GM18868 (cell line): ENCODE measurements at regions not wholly inside any gene's neighbourhood (a gene's known extent, or its start where the extent isn't known, plus 50 kb on each side); places are given as distances from the start of the nearest gene placed in this dataset.

Experiments
- ATAC-seq: cut with Tn5 transposase; IDR thresholded peaks from one replicate; pipeline ENCODE4 v1.9.1; 2021; ENCODE audit warnings: mild to moderate bottlenecking, moderate library complexity; ENCODE audit not compliant: unreplicated experiment

DNA sequence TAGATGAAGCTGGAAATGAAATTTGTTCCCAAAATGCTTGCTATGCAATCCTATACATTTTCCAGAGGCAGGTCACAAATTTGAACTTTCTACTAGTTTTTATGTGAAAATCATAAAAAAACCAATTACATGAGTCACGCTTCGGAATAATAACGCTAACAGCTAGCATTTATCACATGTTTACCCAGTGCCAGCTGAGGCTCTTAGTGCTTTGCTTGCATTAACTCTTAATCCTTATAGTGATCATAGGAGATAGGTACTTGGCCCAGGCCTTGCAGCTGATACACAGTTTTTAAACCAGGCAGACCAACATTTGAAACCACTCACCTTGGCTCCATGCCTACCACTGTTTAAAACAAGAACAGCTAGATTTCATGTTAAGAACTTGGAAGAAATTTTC is 131.8 kb upstream of the RAG2 start:
- ATAC-seq = no peak

GRCh38 chr11:36726420-36726819 is 128.4 kb upstream of the RAG2 start:
- no peak for ATAC-seq

- ATAC-seq = peak; percentile 90
These were observed 126.8 kb upstream of the RAG2 start for GRCh38 chr11:36724742-36725385.

DNA sequence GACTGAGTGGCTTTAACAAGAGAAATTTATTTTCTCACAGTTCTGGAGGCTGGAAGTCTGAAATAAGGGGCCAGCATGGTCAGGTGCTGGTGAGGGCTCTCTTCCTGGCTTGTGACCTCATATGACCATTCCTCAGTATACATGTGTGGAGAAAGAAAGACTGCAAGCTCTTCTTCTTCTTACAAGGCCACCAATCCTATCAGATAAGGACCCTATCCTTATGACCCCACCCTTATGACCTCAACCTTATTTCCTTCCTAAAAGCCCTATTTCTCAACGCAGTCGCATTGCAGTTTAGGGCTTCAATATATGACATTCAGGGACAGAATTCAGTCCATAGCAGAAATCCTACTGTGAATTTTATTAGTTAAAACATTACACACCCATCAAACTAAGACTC is 124.4 kb upstream of the RAG2 start:
- no peak for ATAC-seq

- ATAC-seq = no peak
These were observed 121.5 kb upstream of the RAG2 start for GRCh38 chr11:36719358-36720107.

DNA sequence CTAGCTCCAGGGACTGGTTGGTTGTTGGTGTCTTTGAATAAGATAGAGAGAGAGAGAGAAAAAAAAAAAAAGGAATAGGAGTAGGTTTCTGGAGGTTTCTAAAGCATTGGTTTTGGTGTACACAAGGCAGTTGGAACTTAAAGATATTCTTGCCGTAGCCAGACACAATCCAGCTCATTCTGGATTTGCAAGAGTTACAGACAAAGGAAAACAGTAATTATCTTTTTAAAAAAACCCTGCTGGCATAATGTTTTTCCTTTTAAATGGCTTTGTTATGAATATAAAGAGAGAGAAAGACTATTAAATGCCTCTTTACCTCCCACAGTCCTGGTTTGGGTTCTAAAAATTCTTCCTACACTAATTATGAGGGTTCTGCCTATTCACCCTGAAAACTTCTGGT is 120.4 kb upstream of the RAG2 start:
- no peak for ATAC-seq

DNA sequence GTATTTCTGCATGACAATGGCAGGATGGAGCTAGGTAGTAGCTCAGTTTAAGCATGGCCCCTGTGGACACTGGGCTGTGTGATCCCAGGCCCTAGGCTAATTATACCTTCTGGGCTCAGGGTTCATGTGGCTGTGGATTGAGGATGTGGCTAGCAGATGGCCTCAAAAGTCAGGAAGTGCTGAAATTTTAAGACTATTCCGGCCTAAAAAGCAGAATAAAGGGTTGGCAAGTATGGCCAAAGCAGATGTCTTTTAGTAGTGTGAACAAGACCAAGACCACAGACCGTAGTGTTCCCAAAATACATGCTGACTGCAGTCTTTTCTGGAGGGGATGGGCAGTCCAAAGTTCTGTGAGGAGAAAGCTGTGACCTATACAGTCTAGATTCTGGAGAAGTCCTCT is 115.7 kb upstream of the RAG2 start:
- ATAC-seq = no peak

DNA sequence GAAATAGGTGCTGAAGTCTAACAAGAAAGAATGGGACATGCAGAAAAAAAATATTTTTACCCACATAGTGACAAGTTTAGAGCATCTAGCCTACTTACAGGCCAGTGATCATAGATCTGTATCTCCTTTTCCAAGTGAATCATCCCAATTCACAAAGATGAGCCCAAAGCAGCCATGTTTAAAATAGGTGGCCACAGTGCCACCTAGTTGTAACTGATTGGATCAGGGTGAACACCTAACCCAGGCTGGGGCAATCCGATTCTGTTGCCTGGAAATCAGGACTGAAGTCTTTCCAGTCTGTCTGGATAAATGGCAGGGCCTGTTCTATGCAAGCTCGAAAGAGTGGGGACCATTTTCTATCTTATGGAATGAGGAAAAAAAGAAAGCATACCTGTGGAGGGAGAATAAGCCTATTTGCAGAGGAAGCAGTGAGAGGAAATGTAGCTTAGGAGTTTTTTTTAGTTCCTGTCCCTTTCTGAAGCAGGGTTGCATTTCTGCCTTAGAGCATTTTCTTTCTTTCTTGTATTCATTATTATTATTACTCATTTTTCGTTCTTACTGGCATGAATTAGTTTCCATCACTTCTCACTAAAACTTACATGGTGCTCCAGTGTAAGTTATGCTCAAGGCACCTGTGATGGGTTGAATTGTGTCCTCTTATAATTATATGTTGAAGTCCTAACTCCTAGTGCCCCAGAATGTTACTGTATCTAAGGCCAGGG is 113.2 kb upstream of the RAG2 start:
- ATAC-seq = peak; percentile 60
